Common myeloid progenitor, CD34-positive (primary cell): ENCODE measurements at regions not wholly inside any gene's neighbourhood (a gene's known extent, or its start where the extent isn't known, plus 50 kb on each side); places are given as distances from the start of the nearest gene placed in this dataset.

Experiments used
- CTCF ChIA-PET: fragments of 350-600 bp; sonication (Branson Sonifier 250); formaldehyde crosslinking; loops from one replicate; lab custom pipeline; 2021; ENCODE audit warnings: antibody characterized with exemption; lab: Charles Lee
- POLR2A ChIA-PET: fragments of 350-600 bp; sonication (Branson Sonifier 250); formaldehyde crosslinking; loops from one replicate; lab custom pipeline; 2021; ENCODE audit warnings: antibody characterized with exemption; lab: Charles Lee
- DNase-seq, 3 donors: peaks; one replicate each; pipeline versions ENCODE4 v3.0.0 to v3.0.0-alpha.2; 2013
- H3K27ac ChIP-seq, 2 experiments: 1 replicate in 1 of 2; 2 replicates in 1 of 2; pipeline ENCODE4 v1.7.0; 2013; ENCODE audit warnings: inconsistent platforms in 2 of 2, low read length in 2 of 2, mild to moderate bottlenecking in 2 of 2, low read depth in 1 of 2, moderate library complexity in 1 of 2; ENCODE audit not compliant: severe bottlenecking in 2 of 2, insufficient read depth in 1 of 2, poor library complexity in 1 of 2
- H3K27me3 ChIP-seq, 5 experiments: replicated peaks in 2 of 5; 1 replicate in 3 of 5; 2 replicates in 2 of 5; pipeline versions ENCODE4 v1.6.1 to v1.7.0; 2013; ENCODE audit warnings: low read length in 4 of 5, mild to moderate bottlenecking in 2 of 5, moderate library complexity in 2 of 5, inconsistent platforms in 1 of 5; ENCODE audit not compliant: insufficient read depth in 5 of 5, control insufficient read depth in 4 of 5
- H3K36me3 ChIP-seq, 4 experiments: 1 replicate in 2 of 4; 2 replicates in 2 of 4; pipeline versions ENCODE4 v1.6.1 to v1.7.0; 2013; ENCODE audit warnings: low read length in 3 of 4, control low read depth in 1 of 4, mild to moderate bottlenecking in 1 of 4; ENCODE audit not compliant: control insufficient read depth in 4 of 4, insufficient read depth in 4 of 4
- H3K4me1 ChIP-seq, 4 experiments: 1 replicate in 3 of 4; 2 replicates in 1 of 4; pipeline versions ENCODE4 v1.6.1 to v1.7.1; 2013; ENCODE audit warnings: low read length in 3 of 4, mild to moderate bottlenecking in 3 of 4, control low read depth in 1 of 4, inconsistent platforms in 1 of 4, moderate library complexity in 1 of 4; ENCODE audit not compliant: control insufficient read depth in 4 of 4, insufficient read depth in 4 of 4; ENCODE audit errors: control extremely low read depth in 1 of 4
- H3K4me3 ChIP-seq, 7 experiments: 1 replicate in 4 of 7; 2 replicates in 3 of 7; pipeline versions ENCODE4 v1.5.1 to v1.7.0; 2013; ENCODE audit warnings: mild to moderate bottlenecking in 7 of 7, low read length in 6 of 7, moderate library complexity in 6 of 7, inconsistent platforms in 2 of 7, low read depth in 2 of 7, control low read depth in 1 of 7; ENCODE audit not compliant: insufficient read depth in 4 of 7, control insufficient read depth in 1 of 7; ENCODE audit errors: extremely low read depth in 1 of 7
- H3K9me3 ChIP-seq, 5 experiments: 1 replicate in 4 of 5; 2 replicates in 1 of 5; pipeline versions ENCODE4 v1.6.1 to v1.7.1; 2013; ENCODE audit warnings: low read length in 4 of 5, mild to moderate bottlenecking in 2 of 5, inconsistent platforms in 1 of 5, low read depth in 1 of 5, moderate library complexity in 1 of 5; ENCODE audit not compliant: control insufficient read depth in 4 of 5, insufficient read depth in 2 of 5; ENCODE audit errors: control extremely low read depth in 1 of 5
- WGBS: methylation state at CpG from one replicate; pipeline ENCODE4 v1.1.5; 2013; ENCODE audit not compliant: insufficient coverage; 5-methylcytosine and 5-hydroxymethylcytosine counted together

DNA sequence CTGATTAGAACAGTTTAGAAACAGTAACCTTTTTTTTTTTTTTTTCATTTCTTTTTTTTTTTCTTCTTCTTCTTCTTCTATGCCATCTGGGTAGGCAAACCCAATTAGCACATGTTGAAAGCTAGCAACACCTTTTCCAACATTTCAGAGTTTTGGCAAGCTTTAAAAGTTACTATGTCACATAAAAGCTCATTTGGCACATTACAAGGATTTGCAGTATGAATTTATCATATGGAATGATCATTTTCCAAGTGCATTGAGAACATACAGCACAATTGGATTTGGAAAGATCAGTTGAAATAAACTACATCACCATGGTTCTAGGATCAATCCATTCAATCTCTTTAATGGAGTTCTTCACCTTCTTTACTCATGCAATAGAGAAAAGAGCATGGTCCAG, 847.0 kb downstream of the LRRTM4 start:
- peaks cover 0 to 3% (median 0%) of the 10 kb centered on the region in 5 experiments for H3K27me3 ChIP-seq
- no peaks in the 10 kb centered on the region for H3K4me1 ChIP-seq
- H3K27ac ChIP-seq: no peak overlapping the region
- no peak for DNase-seq
- H3K4me3 ChIP-seq: no peak overlapping the region
- no peaks in the 10 kb centered on the region for H3K9me3 ChIP-seq
- no peaks in the 10 kb centered on the region for H3K36me3 ChIP-seq
- POLR2A ChIA-PET: no interaction called here
- CTCF ChIA-PET: no interaction called here

DNA sequence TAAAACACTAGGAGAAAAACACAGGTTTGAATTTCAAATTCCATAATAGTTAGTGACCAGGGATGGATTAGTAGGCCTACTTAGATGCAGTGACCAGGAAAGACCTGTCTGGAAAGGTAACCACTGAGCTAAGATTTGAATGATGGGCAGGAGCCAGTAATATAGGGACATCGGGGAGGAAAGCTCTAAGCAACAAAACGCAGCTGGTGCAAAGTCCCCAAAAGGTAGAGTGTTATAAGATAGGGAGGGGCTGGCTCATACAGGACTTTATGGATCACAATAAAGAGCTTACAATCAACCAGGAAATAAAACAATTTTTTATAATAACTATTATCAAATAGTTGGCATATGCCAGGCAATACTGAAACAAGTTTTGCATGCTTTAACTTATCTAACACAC, 849.4 kb downstream of the LRRTM4 start:
- no peak overlapping the region for H3K4me3 ChIP-seq
- no peaks in the 10 kb centered on the region for H3K36me3 ChIP-seq
- ChIA-PET POLR2A (no interaction called here), CTCF (no interaction called here)
- H3K27ac ChIP-seq: no peak overlapping the region
- DNase-seq: no peak
- H3K27me3 ChIP-seq: peaks cover 0 to 3% (median 0%) of the 10 kb centered on the region in 5 experiments
- H3K9me3 ChIP-seq: no peaks in the 10 kb centered on the region
- H3K4me1 ChIP-seq: no peaks in the 10 kb centered on the region
- WGBS: 100% methylated on average over 1 of the region's 2 CpGs

DNA sequence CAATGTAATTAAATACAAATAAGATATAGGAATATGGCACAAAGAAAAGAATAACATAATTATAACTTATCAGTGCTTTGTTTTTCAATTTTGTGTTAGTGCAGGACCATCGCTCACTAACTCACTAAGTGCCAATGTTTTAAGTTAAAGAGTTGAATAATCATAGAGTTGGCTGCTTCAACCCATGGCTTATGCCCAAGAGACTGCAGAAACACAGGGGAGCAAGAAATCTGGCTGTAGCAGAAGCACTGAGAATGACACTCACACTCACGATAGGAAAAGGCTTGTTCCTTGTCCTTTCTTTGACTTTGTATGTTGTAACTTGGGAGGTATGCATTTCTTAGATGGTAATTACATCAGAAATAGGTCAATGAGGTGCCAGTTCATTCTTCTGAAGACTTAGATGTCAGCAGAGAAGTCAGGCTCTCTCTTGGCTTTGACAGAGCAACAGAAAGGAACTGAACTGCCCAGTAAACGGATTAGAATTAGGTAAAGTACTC, 852.2 kb downstream of the LRRTM4 start:
- no peaks in the 10 kb centered on the region for H3K27me3 ChIP-seq
- ChIA-PET CTCF (no interaction called here), POLR2A (no interaction called here)
- no peak overlapping the region for H3K27ac ChIP-seq
- no peak overlapping the region for H3K4me3 ChIP-seq
- DNase-seq: no peak
- H3K4me1 ChIP-seq: no peaks in the 10 kb centered on the region
- WGBS: 86% methylated on average over 1 of the region's 3 CpGs
- no peaks in the 10 kb centered on the region for H3K9me3 ChIP-seq
- H3K36me3 ChIP-seq: no peaks in the 10 kb centered on the region

DNA sequence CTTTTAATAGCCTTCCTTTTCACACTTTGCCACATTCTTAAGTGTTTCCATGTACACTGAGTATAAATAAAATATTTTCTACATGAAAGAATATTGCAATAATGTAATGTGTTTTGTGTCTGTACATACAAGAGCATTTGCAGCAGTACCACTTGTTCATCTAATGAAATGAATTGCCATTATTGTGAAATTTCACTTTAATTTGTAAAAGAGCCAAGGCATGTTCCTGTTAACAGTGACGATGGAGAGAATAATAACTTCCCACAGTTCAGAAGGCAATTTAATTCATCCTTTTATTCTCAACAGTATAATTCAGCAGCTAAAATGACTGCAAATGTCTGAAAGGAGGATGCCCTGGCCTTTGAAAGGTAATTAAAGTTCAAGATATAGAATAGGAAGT, 853.9 kb downstream of the LRRTM4 start:
- WGBS: no CpG with 5 or more reads among the region's 1 CpG
- CTCF ChIA-PET: no interaction called here

DNA sequence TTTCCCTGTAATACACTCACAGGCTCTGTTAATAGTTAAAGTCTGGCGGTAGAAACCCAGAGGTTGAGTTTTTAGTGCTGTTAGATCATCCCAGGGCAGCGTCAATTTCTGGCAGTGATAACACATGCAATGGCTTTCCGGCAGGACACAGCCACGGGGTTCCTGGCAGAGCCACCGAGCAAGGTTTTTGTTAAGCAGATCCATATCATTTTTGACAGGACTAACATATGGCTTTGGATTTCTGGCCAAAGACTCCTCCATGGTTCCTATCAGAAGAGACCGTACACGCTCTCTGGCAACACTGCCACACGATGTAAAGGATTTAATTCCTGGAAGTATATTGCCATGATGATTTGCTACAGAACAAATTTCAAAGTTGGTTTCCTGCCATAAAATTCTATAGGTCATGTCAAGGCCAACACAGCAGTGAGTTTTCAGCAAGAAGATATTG, 854.3 kb downstream of the LRRTM4 start:
- DNase-seq: no peak
- no peaks in the 10 kb centered on the region for H3K36me3 ChIP-seq
- no peak overlapping the region for H3K27ac ChIP-seq
- no peaks in the 10 kb centered on the region for H3K4me1 ChIP-seq
- CTCF ChIA-PET: no interaction called here
- POLR2A ChIA-PET: no interaction called here
- H3K4me3 ChIP-seq: no peak overlapping the region
- no peaks in the 10 kb centered on the region for H3K9me3 ChIP-seq
- H3K27me3 ChIP-seq: no peaks in the 10 kb centered on the region
- WGBS: 79% methylated on average over 8 of the region's 8 CpGs

More for the DNA sequence above, 853.9 kb downstream of the LRRTM4 start:
- H3K4me1 ChIP-seq: no peaks in the 10 kb centered on the region
- H3K27ac ChIP-seq: no peak overlapping the region
- H3K4me3 ChIP-seq: no peak overlapping the region
- no peak for DNase-seq
- no peaks in the 10 kb centered on the region for H3K9me3 ChIP-seq
- H3K27me3 ChIP-seq: no peaks in the 10 kb centered on the region
- POLR2A ChIA-PET: no interaction called here
- H3K36me3 ChIP-seq: no peaks in the 10 kb centered on the region

DNA sequence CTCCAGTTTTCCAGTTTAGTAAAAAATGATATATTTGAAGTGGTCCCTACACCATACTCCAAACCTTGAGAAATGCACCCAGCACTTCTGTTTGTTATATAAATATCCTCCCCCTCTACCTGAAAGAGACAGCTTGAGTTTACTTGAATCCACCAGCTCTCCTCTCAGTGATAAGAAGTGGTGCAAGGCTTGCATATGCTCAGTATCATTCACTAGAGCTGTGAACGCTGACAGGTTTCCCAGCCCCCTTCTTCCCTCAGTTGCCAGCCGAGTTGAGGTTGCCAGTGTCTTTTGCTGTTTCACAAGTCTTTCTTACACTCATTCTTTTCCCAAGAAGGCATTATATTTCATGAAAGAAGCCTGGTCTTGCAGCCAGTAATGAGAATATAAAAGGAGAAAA, 880.0 kb downstream of the LRRTM4 start:
- 10% methylated on average over 2 of the region's 2 CpGs for WGBS
- H3K4me1 ChIP-seq: no peaks in the 10 kb centered on the region
- no peaks in the 10 kb centered on the region for H3K9me3 ChIP-seq
- no peaks in the 10 kb centered on the region for H3K27me3 ChIP-seq
- no peak for DNase-seq
- CTCF ChIA-PET: no interaction called here
- POLR2A ChIA-PET: no interaction called here
- no peaks in the 10 kb centered on the region for H3K36me3 ChIP-seq
- H3K27ac ChIP-seq: no peak overlapping the region
- H3K4me3 ChIP-seq: no peak overlapping the region

DNA sequence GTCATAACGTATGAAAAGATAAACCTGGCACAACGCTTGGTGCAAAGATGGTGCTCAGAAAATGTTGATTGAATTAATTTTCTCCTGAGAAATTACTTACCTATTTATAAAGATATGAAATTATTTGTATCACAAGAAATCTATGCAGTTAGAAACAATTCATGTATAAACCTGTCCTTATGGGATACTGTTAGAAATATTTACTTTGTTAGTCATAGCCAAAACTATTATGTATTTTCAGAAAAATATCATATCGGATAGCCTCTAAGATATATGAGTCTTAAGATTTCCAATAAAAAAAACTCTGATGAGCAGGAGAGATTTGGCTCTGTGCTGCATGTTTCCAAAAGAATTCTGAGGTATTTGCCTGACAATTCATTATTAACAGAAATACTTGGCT, 880.7 kb downstream of the LRRTM4 start:
- CTCF ChIA-PET: no interaction called here
- POLR2A ChIA-PET: no interaction called here
- H3K27me3 ChIP-seq: no peaks in the 10 kb centered on the region
- no peak overlapping the region for H3K27ac ChIP-seq
- no peaks in the 10 kb centered on the region for H3K36me3 ChIP-seq
- H3K9me3 ChIP-seq: no peaks in the 10 kb centered on the region
- H3K4me1 ChIP-seq: no peaks in the 10 kb centered on the region
- WGBS: no CpG with 5 or more reads among the region's 3 CpGs
- DNase-seq: no peak
- H3K4me3 ChIP-seq: no peak overlapping the region
